Neural progenitor cell (in vitro differentiated cells): ENCODE measurements at regions not wholly inside any gene's neighbourhood (a gene's known extent, or its start where the extent isn't known, plus 50 kb on each side); places are given as distances from the start of the nearest gene placed in this dataset.

ENCODE experiments used
- DNase-seq: peaks from one replicate; pipeline ENCODE4 v3.0.0-alpha.2; 2016; ENCODE audit warnings: low spot score
- H2AFZ ChIP-seq: fragments of 200-600 bp; sonication (generic); replicated peaks from 2 replicates; pipeline ENCODE4 v1.6.1; 2016; ENCODE audit warnings: antibody characterized with exemption
- H3F3A ChIP-seq: fragments of 200-600 bp; sonication (generic); 2 replicates; pipeline ENCODE4 v1.6.1; 2016; ENCODE audit warnings: antibody characterized with exemption, low read depth
- H3K27ac ChIP-seq: fragments of 200-600 bp; sonication (generic); 2 replicates; pipeline ENCODE4 v1.5.1; 2016; ENCODE audit warnings: mild to moderate bottlenecking
- H3K27me3 ChIP-seq: fragments of 200-600 bp; sonication (generic); 2 replicates; pipeline ENCODE4 v1.6.1; 2016; ENCODE audit warnings: mild to moderate bottlenecking, moderate library complexity
- H3K36me3 ChIP-seq: fragments of 200-600 bp; sonication (generic); 2 replicates; pipeline ENCODE4 v1.5.1; 2016
- H3K4me1 ChIP-seq: fragments of 200-600 bp; sonication (generic); 2 replicates; pipeline ENCODE4 v1.6.1; 2016; ENCODE audit warnings: mixed run types
- H3K4me2 ChIP-seq: fragments of 200-600 bp; sonication (generic); 2 replicates; pipeline ENCODE4 v1.6.1; 2016
- H3K4me3 ChIP-seq: fragments of 200-600 bp; sonication (generic); 2 replicates; pipeline ENCODE4 v1.5.1; 2016
- H3K79me2 ChIP-seq: fragments of 200-600 bp; sonication (generic); 2 replicates; pipeline ENCODE4 v1.6.1; 2016; ENCODE audit warnings: low read depth
- H3K9ac ChIP-seq: fragments of 200-600 bp; sonication (generic); 2 replicates; pipeline ENCODE4 v1.6.1; 2016
- H3K9me3 ChIP-seq: fragments of 200-600 bp; sonication (generic); 2 replicates; pipeline ENCODE4 v1.5.1; 2016; ENCODE audit warnings: low read depth
- H4K20me1 ChIP-seq: fragments of 200-600 bp; sonication (generic); 2 replicates; pipeline ENCODE4 v1.6.1; 2016; ENCODE audit warnings: low read depth
- H3K27ac Mint-ChIP-seq: 3 replicates; pipeline ENCODE4 v1.8.0; 2021; ENCODE audit warnings: mixed read lengths
- H3K27me3 Mint-ChIP-seq: 2 replicates; pipeline ENCODE4 v1.8.0; 2022; ENCODE audit warnings: low read depth, mild to moderate bottlenecking, inconsistent platforms, moderate library complexity, mixed read lengths; ENCODE audit not compliant: insufficient read depth
- H3K36me3 Mint-ChIP-seq: 3 replicates; pipeline ENCODE4 v1.8.0; 2021; ENCODE audit warnings: mixed read lengths
- H3K4me1 Mint-ChIP-seq: 3 replicates; pipeline ENCODE4 v1.8.0; 2021; ENCODE audit warnings: mixed read lengths
- H3K4me3 Mint-ChIP-seq: 3 replicates; pipeline ENCODE4 v1.8.0; 2021; ENCODE audit warnings: mild to moderate bottlenecking, moderate library complexity, mixed read lengths
- H3K9me3 Mint-ChIP-seq: 3 replicates; pipeline ENCODE4 v1.8.0; 2020; ENCODE audit warnings: mixed read lengths
- EZH2 ChIP-seq: fragments of 200-600 bp; sonication (generic); IDR thresholded peaks from 2 replicates; pipeline ENCODE4 v1.6.1; 2017; ENCODE audit warnings: antibody characterized with exemption, mild to moderate bottlenecking, moderate library complexity
- EZH2phosphoT487 ChIP-seq: fragments of 200-600 bp; sonication (generic); IDR thresholded peaks from 2 replicates; pipeline ENCODE4 v1.6.1; 2017; ENCODE audit warnings: antibody characterized with exemption
- TF ChIP-seq, protein P1 (sequence below): fragments of 200-600 bp; sonication (generic); IDR thresholded peaks from 2 replicates; pipeline ENCODE4 v1.5.1; 2017; ENCODE audit warnings: antibody characterized with exemption, mild to moderate bottlenecking

DNA sequence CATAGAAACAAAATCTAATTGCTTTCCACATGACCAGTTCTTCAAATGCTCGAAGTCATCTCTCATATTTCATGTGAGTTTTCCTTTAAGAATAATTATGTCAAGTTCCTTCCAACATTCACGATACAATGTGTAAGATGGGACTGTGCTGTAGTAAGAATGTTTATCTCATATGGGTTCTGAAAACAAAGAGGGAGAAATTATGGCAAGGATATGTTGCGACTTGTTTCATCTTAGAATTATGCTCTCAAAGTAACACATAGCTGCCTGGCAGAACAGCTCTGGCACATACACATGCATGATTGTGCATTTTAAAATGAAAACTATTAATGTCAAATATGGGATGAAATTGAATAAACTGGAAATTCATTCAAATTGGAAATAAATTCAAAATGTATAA lies 314.8 kb upstream of the ACVR2A start:
- TF ChIP-seq, protein P1, sequence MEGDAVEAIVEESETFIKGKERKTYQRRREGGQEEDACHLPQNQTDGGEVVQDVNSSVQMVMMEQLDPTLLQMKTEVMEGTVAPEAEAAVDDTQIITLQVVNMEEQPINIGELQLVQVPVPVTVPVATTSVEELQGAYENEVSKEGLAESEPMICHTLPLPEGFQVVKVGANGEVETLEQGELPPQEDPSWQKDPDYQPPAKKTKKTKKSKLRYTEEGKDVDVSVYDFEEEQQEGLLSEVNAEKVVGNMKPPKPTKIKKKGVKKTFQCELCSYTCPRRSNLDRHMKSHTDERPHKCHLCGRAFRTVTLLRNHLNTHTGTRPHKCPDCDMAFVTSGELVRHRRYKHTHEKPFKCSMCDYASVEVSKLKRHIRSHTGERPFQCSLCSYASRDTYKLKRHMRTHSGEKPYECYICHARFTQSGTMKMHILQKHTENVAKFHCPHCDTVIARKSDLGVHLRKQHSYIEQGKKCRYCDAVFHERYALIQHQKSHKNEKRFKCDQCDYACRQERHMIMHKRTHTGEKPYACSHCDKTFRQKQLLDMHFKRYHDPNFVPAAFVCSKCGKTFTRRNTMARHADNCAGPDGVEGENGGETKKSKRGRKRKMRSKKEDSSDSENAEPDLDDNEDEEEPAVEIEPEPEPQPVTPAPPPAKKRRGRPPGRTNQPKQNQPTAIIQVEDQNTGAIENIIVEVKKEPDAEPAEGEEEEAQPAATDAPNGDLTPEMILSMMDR, result no peak
- TF ChIP-seq EZH2phosphoT487 (no peak), EZH2 (no peak)
- no peaks in the 10 kb centered on the region for H3F3A ChIP-seq

DNA sequence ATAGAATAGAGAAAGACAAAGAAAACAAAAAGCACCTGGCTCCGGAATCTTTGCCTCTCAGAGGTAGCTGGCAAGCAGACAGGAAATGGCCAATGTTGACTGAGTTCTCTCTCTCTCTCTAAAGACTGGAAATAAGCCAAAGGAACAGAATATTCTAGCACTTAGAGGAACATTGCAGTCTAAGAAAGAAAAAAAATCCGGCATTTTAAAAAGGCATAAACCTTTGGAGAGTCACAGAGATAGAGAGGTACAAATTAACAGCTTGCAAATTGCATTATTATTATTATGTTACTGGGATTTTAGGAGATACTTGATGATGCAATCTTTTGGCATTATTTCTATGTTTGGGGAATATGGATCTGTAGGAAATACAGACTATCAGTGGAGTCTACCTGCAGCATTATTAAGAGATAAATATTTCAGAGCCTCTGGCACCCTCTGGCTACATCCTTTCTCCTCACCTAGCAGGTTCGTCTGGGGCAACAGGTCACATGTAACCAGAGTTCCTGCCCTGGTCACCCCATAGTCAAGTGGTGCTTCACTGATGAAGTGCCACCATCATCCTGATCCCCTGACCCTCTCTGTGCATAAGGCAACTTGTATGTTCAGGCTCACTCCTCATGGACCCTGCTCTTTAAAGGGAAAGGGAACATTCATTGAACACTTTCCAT lies 318.9 kb upstream of the ACVR2A start:
- no peak overlapping the region for H3K27ac ChIP-seq
- H3F3A ChIP-seq, result no peaks in the 10 kb centered on the region

More for the DNA sequence above, 314.8 kb upstream of the ACVR2A start:
- Histone ChIP-seq H3K9me3 (no peaks in the 10 kb centered on the region), H3K27me3 (no peaks in the 10 kb centered on the region), H3K4me2 (no peak overlapping the region), H4K20me1 (no peaks in the 10 kb centered on the region), H3K4me3 (no peak overlapping the region), H3K9ac (no peak overlapping the region), H3K36me3 (no peaks in the 10 kb centered on the region), H3K79me2 (no peaks in the 10 kb centered on the region), H2AFZ (peak overlapping the region; percentile 16), H3K4me1 (peaks cover 10% of the 10 kb centered on the region), H3K27ac (no peak overlapping the region)
- DNase-seq, result no peak
- no peaks in the 10 kb centered on the region for H3K9me3 Mint-ChIP-seq
- H3K4me3 Mint-ChIP-seq, result no peak overlapping the region
- no peaks in the 10 kb centered on the region for H3K36me3 Mint-ChIP-seq
- H3K4me1 Mint-ChIP-seq, result peaks cover 24% of the 10 kb centered on the region
- no peak overlapping the region for H3K27ac Mint-ChIP-seq
- H3K27me3 Mint-ChIP-seq, result peaks cover 2% of the 10 kb centered on the region

DNA sequence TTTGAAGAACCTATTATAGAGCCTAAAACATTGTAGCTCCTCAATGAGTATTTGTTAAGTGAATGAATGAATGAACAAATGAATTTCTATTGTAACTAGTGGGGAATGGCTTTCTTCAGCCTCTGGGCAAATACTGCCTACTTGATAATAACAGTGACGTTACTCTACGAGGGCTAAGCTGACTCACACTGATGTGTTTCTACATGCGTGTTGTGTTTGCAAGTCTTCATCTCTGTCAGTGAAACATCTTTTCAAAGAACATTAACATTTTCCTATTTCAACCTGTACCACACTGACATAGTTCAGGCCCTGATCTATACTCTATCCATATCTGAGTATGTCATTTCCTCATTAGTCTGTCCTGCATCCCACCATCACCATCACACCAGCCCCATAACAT lies 319.9 kb upstream of the ACVR2A start:
- DNase-seq, result no peak
- Mint-ChIP-seq H3K27me3 (peaks cover 5% of the 10 kb centered on the region), H3K36me3 (no peaks in the 10 kb centered on the region), H3K27ac (no peak overlapping the region), H3K4me3 (no peak overlapping the region), H3K4me1 (peaks cover 3% of the 10 kb centered on the region), H3K9me3 (peaks cover 3% of the 10 kb centered on the region)
- no peak overlapping the region for H3K4me2 ChIP-seq
- H3K9me3 ChIP-seq, result no peaks in the 10 kb centered on the region
- no peaks in the 10 kb centered on the region for H3K4me1 ChIP-seq
- no peaks in the 10 kb centered on the region for H3K27me3 ChIP-seq
- no peak overlapping the region for H2AFZ ChIP-seq
- TF ChIP-seq, protein P1, result no peak
- TF ChIP-seq EZH2phosphoT487 (no peak), EZH2 (no peak)
- no peak overlapping the region for H3K4me3 ChIP-seq
- no peak overlapping the region for H3K9ac ChIP-seq
- H3F3A ChIP-seq, result no peaks in the 10 kb centered on the region
- H3K27ac ChIP-seq, result no peak overlapping the region
- no peaks in the 10 kb centered on the region for H3K36me3 ChIP-seq
- H3K79me2 ChIP-seq, result no peaks in the 10 kb centered on the region
- H4K20me1 ChIP-seq, result no peaks in the 10 kb centered on the region

More for the DNA sequence above, 318.9 kb upstream of the ACVR2A start:
- no peaks in the 10 kb centered on the region for H3K79me2 ChIP-seq
- no peaks in the 10 kb centered on the region for H3K27me3 ChIP-seq
- Mint-ChIP-seq H3K27me3 (peaks cover 5% of the 10 kb centered on the region), H3K9me3 (peaks cover 3% of the 10 kb centered on the region), H3K4me3 (no peak overlapping the region), H3K36me3 (no peaks in the 10 kb centered on the region), H3K4me1 (peaks cover 3% of the 10 kb centered on the region), H3K27ac (no peak overlapping the region)
- no peaks in the 10 kb centered on the region for H4K20me1 ChIP-seq
- H3K36me3 ChIP-seq, result no peaks in the 10 kb centered on the region
- DNase-seq, result no peak
- no peak overlapping the region for H3K4me3 ChIP-seq
- TF ChIP-seq, protein P1, result no peak
- no peak for TF ChIP-seq EZH2
- no peak for TF ChIP-seq EZH2phosphoT487
- H2AFZ ChIP-seq, result no peak overlapping the region
- H3K4me2 ChIP-seq, result no peak overlapping the region
- H3K4me1 ChIP-seq, result no peaks in the 10 kb centered on the region
- H3K9ac ChIP-seq, result no peak overlapping the region
- H3K9me3 ChIP-seq, result no peaks in the 10 kb centered on the region
